Endothelial cell (in vitro differentiated cells): ENCODE measurements at regions not wholly inside any gene's neighbourhood (a gene's known extent, or its start where the extent isn't known, plus 50 kb on each side); places are given as distances from the start of the nearest gene placed in this dataset.

Experiments
- DNase-seq: peaks from one replicate; pipeline ENCODE4 v3.0.0; 2021; ENCODE audit warnings: low spot score
- H3K27ac Mint-ChIP-seq: one replicate; pipeline ENCODE4 v1.8.0; 2021; ENCODE audit warnings: mixed read lengths, inconsistent platforms; ENCODE audit not compliant: unreplicated experiment
- H3K27me3 Mint-ChIP-seq: one replicate; pipeline ENCODE4 v1.8.0; 2021; ENCODE audit warnings: mild to moderate bottlenecking, moderate library complexity, mixed read lengths, inconsistent platforms; ENCODE audit not compliant: unreplicated experiment
- H3K36me3 Mint-ChIP-seq: one replicate; pipeline ENCODE4 v1.8.0; 2021; ENCODE audit warnings: mild to moderate bottlenecking, low read depth, mixed read lengths, inconsistent platforms; ENCODE audit not compliant: unreplicated experiment
- H3K4me1 Mint-ChIP-seq: one replicate; pipeline ENCODE4 v1.8.0; 2021; ENCODE audit warnings: mild to moderate bottlenecking, mixed read lengths, inconsistent platforms; ENCODE audit not compliant: unreplicated experiment
- H3K4me3 Mint-ChIP-seq: one replicate; pipeline ENCODE4 v1.8.0; 2021; ENCODE audit warnings: mild to moderate bottlenecking, mixed read lengths, inconsistent platforms; ENCODE audit not compliant: unreplicated experiment
- H3K9me3 Mint-ChIP-seq: one replicate; pipeline ENCODE4 v1.8.0; 2021; ENCODE audit warnings: mixed read lengths, inconsistent platforms; ENCODE audit not compliant: unreplicated experiment
- TF ChIP-seq, protein P1 (sequence below): fragments of 200-600 bp; sonication (generic); IDR thresholded peaks from one replicate; pipeline ENCODE4 v1.5.0; 2021; ENCODE audit warnings: antibody characterized with exemption; ENCODE audit not compliant: unreplicated experiment

DNA sequence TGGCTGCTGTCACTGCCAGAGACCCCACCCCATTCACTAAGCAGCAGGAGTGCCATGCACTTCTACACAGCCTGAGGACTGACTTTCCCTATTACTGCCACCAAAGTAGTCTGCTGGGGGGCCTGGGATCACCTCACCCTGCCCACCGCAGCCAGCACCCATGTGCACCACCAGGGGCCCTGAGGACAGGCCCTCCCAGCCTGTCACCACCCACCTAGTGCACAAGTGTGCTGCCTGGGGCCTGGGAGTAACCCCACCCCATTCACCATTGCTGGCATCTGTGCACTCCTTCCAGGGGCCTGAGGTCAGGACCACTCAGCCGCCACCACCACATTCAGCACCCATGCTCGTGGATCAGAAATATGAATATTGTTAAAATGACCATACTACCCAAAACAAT is 247.8 kb upstream of the NCKAP5 start:
- DNase-seq, result no peak

DNA sequence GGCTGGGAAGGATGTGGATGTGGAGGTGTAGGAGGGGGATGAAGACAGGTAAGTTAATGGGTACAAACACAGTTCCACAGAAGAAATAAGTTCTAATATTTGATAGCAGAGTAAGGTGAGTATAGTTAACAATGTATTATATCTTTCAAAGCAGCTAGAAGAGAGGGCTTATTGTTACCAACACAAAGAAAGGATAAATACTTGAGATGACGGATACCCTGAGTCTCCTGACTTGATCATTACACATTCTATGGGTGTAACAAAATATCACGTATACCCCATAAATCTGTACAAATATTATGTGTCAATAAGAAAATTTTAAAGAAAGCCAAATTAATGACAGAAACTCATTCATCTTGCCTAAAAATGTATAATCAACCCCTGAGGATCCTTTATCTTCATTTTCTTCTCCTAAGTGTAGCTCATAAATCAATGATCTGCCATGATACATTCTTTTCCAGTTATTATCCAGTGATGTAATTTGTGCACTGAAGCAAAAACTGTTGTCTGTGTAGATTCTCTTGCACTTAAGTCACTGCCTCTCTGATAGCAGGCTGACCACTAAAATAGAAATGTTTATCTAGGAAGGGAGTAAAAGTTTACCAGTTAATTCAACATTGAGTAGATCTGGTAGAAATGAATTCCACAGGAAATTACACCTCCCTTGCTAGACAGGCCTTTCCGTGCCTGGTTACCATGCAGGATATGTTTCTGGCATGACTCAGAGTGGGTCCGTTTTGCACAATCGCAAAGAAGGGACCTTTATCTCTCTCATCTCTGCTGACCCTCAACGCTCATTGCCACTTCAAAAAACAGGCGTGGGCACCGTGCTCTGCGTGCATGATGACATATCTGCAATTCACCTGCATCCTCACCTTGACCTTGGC is 249.7 kb upstream of the NCKAP5 start:
- DNase-seq, result no peak
- Mint-ChIP-seq H3K9me3 (no peaks in the 10 kb centered on the region), H3K4me3 (no peak overlapping the region), H3K4me1 (no peaks in the 10 kb centered on the region), H3K27ac (no peak overlapping the region), H3K27me3 (peaks cover 3% of the 10 kb centered on the region), H3K36me3 (no peaks in the 10 kb centered on the region)
- TF ChIP-seq, protein P1, sequence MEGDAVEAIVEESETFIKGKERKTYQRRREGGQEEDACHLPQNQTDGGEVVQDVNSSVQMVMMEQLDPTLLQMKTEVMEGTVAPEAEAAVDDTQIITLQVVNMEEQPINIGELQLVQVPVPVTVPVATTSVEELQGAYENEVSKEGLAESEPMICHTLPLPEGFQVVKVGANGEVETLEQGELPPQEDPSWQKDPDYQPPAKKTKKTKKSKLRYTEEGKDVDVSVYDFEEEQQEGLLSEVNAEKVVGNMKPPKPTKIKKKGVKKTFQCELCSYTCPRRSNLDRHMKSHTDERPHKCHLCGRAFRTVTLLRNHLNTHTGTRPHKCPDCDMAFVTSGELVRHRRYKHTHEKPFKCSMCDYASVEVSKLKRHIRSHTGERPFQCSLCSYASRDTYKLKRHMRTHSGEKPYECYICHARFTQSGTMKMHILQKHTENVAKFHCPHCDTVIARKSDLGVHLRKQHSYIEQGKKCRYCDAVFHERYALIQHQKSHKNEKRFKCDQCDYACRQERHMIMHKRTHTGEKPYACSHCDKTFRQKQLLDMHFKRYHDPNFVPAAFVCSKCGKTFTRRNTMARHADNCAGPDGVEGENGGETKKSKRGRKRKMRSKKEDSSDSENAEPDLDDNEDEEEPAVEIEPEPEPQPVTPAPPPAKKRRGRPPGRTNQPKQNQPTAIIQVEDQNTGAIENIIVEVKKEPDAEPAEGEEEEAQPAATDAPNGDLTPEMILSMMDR, result no peak

More for the DNA sequence above, 247.8 kb upstream of the NCKAP5 start:
- TF ChIP-seq, protein P1, result no peak
- Mint-ChIP-seq H3K36me3 (no peaks in the 10 kb centered on the region), H3K4me3 (no peak overlapping the region), H3K27me3 (peaks cover 7% of the 10 kb centered on the region), H3K9me3 (no peaks in the 10 kb centered on the region), H3K4me1 (no peaks in the 10 kb centered on the region), H3K27ac (no peak overlapping the region)

DNA sequence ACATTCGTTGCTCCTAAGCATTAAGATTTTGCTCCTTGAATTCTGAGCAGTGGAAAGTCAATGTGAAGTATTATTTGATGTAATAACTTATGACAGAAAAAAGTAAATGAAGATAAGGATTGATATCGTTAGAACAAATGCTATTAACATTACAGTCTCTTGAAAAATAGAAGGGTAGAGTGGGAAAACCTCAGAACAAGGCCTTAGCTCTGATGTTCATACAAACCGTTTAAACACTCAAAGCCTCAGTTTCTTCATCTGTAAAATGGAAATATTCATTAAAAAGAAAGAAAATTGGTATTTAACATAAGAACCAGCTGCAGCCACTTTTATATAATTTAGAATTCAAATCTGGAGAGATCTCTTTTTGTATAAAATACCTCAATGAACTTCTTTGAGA is 250.4 kb upstream of the NCKAP5 start:
- Mint-ChIP-seq H3K27ac (no peak overlapping the region), H3K36me3 (no peaks in the 10 kb centered on the region), H3K9me3 (no peaks in the 10 kb centered on the region), H3K4me1 (no peaks in the 10 kb centered on the region), H3K27me3 (peaks cover 3% of the 10 kb centered on the region), H3K4me3 (no peak overlapping the region)
- TF ChIP-seq, protein P1, result no peak
- DNase-seq, result no peak

DNA sequence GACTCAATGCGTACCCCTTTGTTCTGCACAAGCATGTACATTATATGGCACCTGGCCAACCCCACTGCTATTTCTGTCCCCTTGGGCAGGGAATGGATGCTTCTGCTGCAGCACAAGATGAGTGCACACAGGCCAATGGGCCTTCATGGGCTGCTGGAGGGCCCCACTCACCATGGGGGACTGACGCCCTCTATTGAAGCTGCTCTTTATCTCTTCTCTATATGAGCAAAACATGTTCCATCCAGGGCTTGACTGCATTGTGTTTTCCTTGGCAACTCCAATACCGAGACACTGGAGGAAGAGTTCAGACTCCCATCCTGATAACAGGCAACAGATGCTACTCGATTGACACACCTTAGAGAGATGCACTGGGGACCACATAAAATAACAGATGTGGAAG is 251.6 kb upstream of the NCKAP5 start:
- no peaks in the 10 kb centered on the region for H3K9me3 Mint-ChIP-seq
- H3K4me1 Mint-ChIP-seq, result no peaks in the 10 kb centered on the region
- no peaks in the 10 kb centered on the region for H3K36me3 Mint-ChIP-seq
- TF ChIP-seq, protein P1, result no peak
- DNase-seq, result no peak
- no peak overlapping the region for H3K27ac Mint-ChIP-seq
- peaks cover 2% of the 10 kb centered on the region for H3K27me3 Mint-ChIP-seq
- H3K4me3 Mint-ChIP-seq, result no peak overlapping the region

DNA sequence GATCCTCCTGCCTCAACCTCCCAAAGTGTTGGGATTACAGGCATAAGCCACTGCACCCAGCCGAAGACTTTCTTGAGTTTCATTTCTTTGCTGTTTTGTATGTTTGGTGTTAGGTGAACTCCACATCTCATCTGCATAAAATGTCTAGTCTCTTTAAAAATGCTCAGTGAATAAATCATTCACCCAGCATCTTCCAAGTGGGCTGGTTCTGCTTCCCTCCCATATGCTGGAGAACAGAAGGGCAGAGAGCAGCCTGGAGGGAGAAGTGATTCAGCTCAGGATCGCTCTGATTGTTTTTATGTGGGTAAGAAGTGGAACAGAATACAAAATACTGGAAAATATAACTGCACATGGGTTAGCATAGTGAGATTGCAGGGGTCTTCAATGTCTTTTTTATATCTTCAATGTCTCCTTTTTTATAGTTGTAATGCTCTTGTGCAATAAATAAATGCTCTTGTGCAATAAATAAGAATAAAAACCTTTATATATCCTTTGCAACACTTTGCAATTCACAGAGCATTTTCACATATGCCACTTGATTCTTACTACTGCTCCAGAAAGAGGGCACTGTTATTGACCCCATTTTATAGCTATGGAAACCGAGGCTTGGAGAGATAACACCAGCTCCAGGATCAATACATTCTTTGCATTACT is 253.0 kb upstream of the NCKAP5 start:
- TF ChIP-seq, protein P1, result no peak
- Mint-ChIP-seq H3K27ac (no peak overlapping the region), H3K27me3 (peaks cover 2% of the 10 kb centered on the region), H3K36me3 (no peaks in the 10 kb centered on the region), H3K9me3 (no peaks in the 10 kb centered on the region), H3K4me1 (no peaks in the 10 kb centered on the region), H3K4me3 (no peak overlapping the region)
- DNase-seq, result no peak
